Adrenal gland (tissue), 5 donors: ENCODE measurements at regions not wholly inside any gene's neighbourhood (a gene's known extent, or its start where the extent isn't known, plus 50 kb on each side); places are given as distances from the start of the nearest gene placed in this dataset.

Source experiments
- POLR2A ChIP-seq, 2 donors: fragments of 450-650 bp; IDR thresholded peaks; one replicate each; pipeline ENCODE4 v1.6.1; 2017; ENCODE audit warnings: antibody characterized with exemption in 2 of 2, mild to moderate bottlenecking in 2 of 2, moderate library complexity in 1 of 2
- TF ChIP-seq, protein P1 (sequence below), 6 experiments: fragments of 450-650 bp in 4 of 6; fragments of 200-600 bp in 2 of 6; sonication (generic) in 1 of 6; IDR thresholded peaks; 1 replicate in 5 of 6; 2 replicates in 1 of 6; pipeline versions ENCODE4 v1.5.1 to v1.8.0; 2016 to 2021; ENCODE audit warnings: antibody characterized with exemption in 6 of 6, mild to moderate bottlenecking in 2 of 6, moderate library complexity in 1 of 6
- donor health status: DM: no; HTN: no; CAD: no.

DNA sequence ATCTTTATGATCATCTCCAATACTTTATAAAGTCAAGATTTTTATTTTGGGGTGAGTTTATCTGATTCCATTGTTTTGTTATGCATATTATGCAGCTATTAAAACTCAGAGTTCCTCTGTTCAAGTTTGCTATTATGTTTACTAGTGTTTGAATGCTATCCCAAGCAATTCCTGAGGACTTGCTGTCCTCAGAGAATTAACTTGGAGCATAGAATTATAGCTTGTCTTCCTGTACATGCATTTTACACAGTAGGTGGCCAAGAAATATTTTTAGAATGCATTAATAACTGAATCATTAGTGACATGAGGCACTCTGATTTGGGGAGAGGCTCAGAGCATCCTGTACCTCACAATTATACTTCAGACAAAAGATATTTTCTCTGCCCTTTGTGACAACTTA is 195.6 kb upstream of the MIR17HG start:
- TF ChIP-seq, protein P1, sequence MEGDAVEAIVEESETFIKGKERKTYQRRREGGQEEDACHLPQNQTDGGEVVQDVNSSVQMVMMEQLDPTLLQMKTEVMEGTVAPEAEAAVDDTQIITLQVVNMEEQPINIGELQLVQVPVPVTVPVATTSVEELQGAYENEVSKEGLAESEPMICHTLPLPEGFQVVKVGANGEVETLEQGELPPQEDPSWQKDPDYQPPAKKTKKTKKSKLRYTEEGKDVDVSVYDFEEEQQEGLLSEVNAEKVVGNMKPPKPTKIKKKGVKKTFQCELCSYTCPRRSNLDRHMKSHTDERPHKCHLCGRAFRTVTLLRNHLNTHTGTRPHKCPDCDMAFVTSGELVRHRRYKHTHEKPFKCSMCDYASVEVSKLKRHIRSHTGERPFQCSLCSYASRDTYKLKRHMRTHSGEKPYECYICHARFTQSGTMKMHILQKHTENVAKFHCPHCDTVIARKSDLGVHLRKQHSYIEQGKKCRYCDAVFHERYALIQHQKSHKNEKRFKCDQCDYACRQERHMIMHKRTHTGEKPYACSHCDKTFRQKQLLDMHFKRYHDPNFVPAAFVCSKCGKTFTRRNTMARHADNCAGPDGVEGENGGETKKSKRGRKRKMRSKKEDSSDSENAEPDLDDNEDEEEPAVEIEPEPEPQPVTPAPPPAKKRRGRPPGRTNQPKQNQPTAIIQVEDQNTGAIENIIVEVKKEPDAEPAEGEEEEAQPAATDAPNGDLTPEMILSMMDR (IDR thresholded peaks at IDR 0.05) = no peak
- TF ChIP-seq POLR2A (IDR thresholded peaks at IDR 0.05) = no peak
